HAP-1 (cell line): ENCODE measurements at regions not wholly inside any gene's neighbourhood (a gene's known extent, or its start where the extent isn't known, plus 50 kb on each side); places are given as distances from the start of the nearest gene placed in this dataset.
"Not testable (repeated sequence)": the region's sequence is repeated elsewhere in the genome, so short reads cannot be mapped to it uniquely, and the experiment has no call there.

Experiments
- DNase-seq, 2 experiments: peaks; one replicate each; pipeline ENCODE4 v3.0.0-alpha.2; 2016 to 2020; ENCODE audit warnings: low spot score in 2 of 2
- H3K27me3 ChIP-seq: fragments of 250-450 bp; sonication (Bioruptor Pico); 2 replicates; pipeline ENCODE4 v1.5.1; 2020; ENCODE audit warnings: low read depth, mild to moderate bottlenecking, moderate library complexity
- H3K36me3 ChIP-seq: fragments of 250-450 bp; sonication (Bioruptor Pico); replicated peaks from 2 replicates; pipeline ENCODE4 v1.5.1; 2020; ENCODE audit warnings: mild to moderate bottlenecking
- H3K4me1 ChIP-seq: fragments of 250-450 bp; sonication (Bioruptor Pico); 2 replicates; pipeline ENCODE4 v1.5.1; 2020; ENCODE audit warnings: mild to moderate bottlenecking
- H3K4me3 ChIP-seq: fragments of 250-450 bp; sonication (Bioruptor Pico); 2 replicates; pipeline ENCODE4 v1.5.1; 2020; ENCODE audit warnings: mild to moderate bottlenecking, moderate library complexity
- H3K9me3 ChIP-seq: fragments of 250-450 bp; sonication (Bioruptor Pico); 2 replicates; pipeline ENCODE4 v1.5.1; 2020; ENCODE audit warnings: mild to moderate bottlenecking, moderate library complexity
- in situ Hi-C: fragments of 300-500 bp; cut with MboI; formaldehyde crosslinking; loops from 3 replicates; pipeline ENCODE4 v1.14.3; 2020; ENCODE audit warnings: low sequenced_read_pairs, inconsistent platforms, mixed read lengths

GRCh38 chr3:16687221-16687620 is 82.0 kb upstream of the DAZL start:
- Histone ChIP-seq H3K9me3 (0 out of 2 replicates have a peak, but pooled peaks cover 2% of the 10 kb centered on the region), H3K4me3 (no peak overlapping the region), H3K4me1 (peaks cover 43% of the 10 kb centered on the region), H3K36me3 (peaks cover 51% of the 10 kb centered on the region), H3K27me3 (no peaks in the 10 kb centered on the region)
- in situ Hi-C loops = no loop called here
- peak; percentile 52 to 100 for DNase-seq

GRCh38 chr3:16692486-16693344 is 87.5 kb upstream of the DAZL start:
- Histone ChIP-seq H3K27me3 (no peaks in the 10 kb centered on the region), H3K36me3 (peaks cover 33% of the 10 kb centered on the region), H3K9me3 (no peaks in the 10 kb centered on the region), H3K4me3 (no peak overlapping the region), H3K4me1 (peaks cover 62% of the 10 kb centered on the region)
- DNase-seq = no peak
- in situ Hi-C loops = no loop called here

GRCh38 chr3:16693820-16694219 is 88.6 kb upstream of the DAZL start:
- DNase-seq = no peak
- Histone ChIP-seq H3K9me3 (no peaks in the 10 kb centered on the region), H3K36me3 (peaks cover 33% of the 10 kb centered on the region), H3K4me3 (peak overlapping the region; percentile 46; the same call in 1 of the 2 replicates), H3K4me1 (peaks cover 62% of the 10 kb centered on the region), H3K27me3 (no peaks in the 10 kb centered on the region)
- in situ Hi-C loops = no loop called here

- H3K36me3 ChIP-seq = peaks cover 20% of the 10 kb centered on the region
- in situ Hi-C loops = no loop called here
- H3K4me3 ChIP-seq = peak overlapping the region; percentile 46
- no peaks in the 10 kb centered on the region for H3K27me3 ChIP-seq
- peaks cover 63% of the 10 kb centered on the region for H3K4me1 ChIP-seq
- H3K9me3 ChIP-seq = no peaks in the 10 kb centered on the region
- peak; percentile 63 to 69 for DNase-seq
Measured at GRCh38 chr3:16695710-16696109, 90.5 kb upstream of the DAZL start.

GRCh38 chr3:16697443-16698147 is 92.4 kb upstream of the DAZL start:
- Histone ChIP-seq H3K4me3 (peak overlapping the region; percentile 46), H3K4me1 (peaks cover 62% of the 10 kb centered on the region), H3K27me3 (no peaks in the 10 kb centered on the region), H3K36me3 (peaks cover 3% of the 10 kb centered on the region), H3K9me3 (no peaks in the 10 kb centered on the region)
- peak; percentile 72 to 88 for DNase-seq
- in situ Hi-C loops = no loop called here

GRCh38 chr3:16700651-16701050 is 95.4 kb upstream of the DAZL start:
- in situ Hi-C loops = no loop called here
- no peaks in the 10 kb centered on the region for H3K36me3 ChIP-seq
- no peak overlapping the region for H3K4me3 ChIP-seq
- peaks cover 36% of the 10 kb centered on the region for H3K4me1 ChIP-seq
- H3K27me3 ChIP-seq = no peaks in the 10 kb centered on the region
- H3K9me3 ChIP-seq = no peaks in the 10 kb centered on the region
- no peak for DNase-seq

- Histone ChIP-seq H3K36me3 (no peaks in the 10 kb centered on the region), H3K9me3 (no peaks in the 10 kb centered on the region), H3K4me1 (peaks cover 10% of the 10 kb centered on the region), H3K4me3 (no peak overlapping the region), H3K27me3 (no peaks in the 10 kb centered on the region)
- DNase-seq = no peak
- in situ Hi-C loops = no loop called here
Measured at GRCh38 chr3:16704941-16705340, 99.7 kb upstream of the DAZL start.

GRCh38 chr3:16707260-16707659 is 102.0 kb upstream of the DAZL start:
- Histone ChIP-seq H3K9me3 (peaks cover 3% of the 10 kb centered on the region; the same call in 1 of the 2 replicates), H3K4me3 (no peak overlapping the region), H3K27me3 (no peaks in the 10 kb centered on the region), H3K36me3 (no peaks in the 10 kb centered on the region), H3K4me1 (no peaks in the 10 kb centered on the region)
- no peak for DNase-seq
- in situ Hi-C loops = no loop called here

GRCh38 chr3:16708285-16708684 is 103.1 kb upstream of the DAZL start:
- Histone ChIP-seq H3K9me3 (peaks cover 3% of the 10 kb centered on the region; the same call in 1 of the 2 replicates), H3K4me1 (no peaks in the 10 kb centered on the region), H3K4me3 (no peak overlapping the region), H3K27me3 (no peaks in the 10 kb centered on the region), H3K36me3 (no peaks in the 10 kb centered on the region)
- no peak for DNase-seq
- in situ Hi-C loops = no loop called here

- H3K36me3 ChIP-seq, H3K27me3 ChIP-seq, H3K4me3 ChIP-seq, H3K4me1 ChIP-seq, H3K9me3 ChIP-seq, DNase-seq, in situ Hi-C loops: not testable (repeated sequence)
Measured at GRCh38 chr3:16711691-16712090, 106.5 kb upstream of the DAZL start.

- Histone ChIP-seq H3K27me3 (no peaks in the 10 kb centered on the region), H3K9me3 (peaks cover 3% of the 10 kb centered on the region; the same call in 1 of the 2 replicates), H3K36me3 (no peaks in the 10 kb centered on the region), H3K4me3 (no peak overlapping the region), H3K4me1 (no peaks in the 10 kb centered on the region)
- in situ Hi-C loops = no loop called here
- DNase-seq = no peak
Measured at GRCh38 chr3:16715281-16715680, 110.1 kb upstream of the DAZL start.

GRCh38 chr3:16719426-16719825 is 114.2 kb upstream of the DAZL start:
- no peak for DNase-seq
- Histone ChIP-seq H3K9me3 (no peaks in the 10 kb centered on the region), H3K4me3 (no peak overlapping the region), H3K4me1 (0 out of 2 replicates have a peak, but pooled peaks cover 3% of the 10 kb centered on the region), H3K36me3 (no peaks in the 10 kb centered on the region), H3K27me3 (no peaks in the 10 kb centered on the region)
- in situ Hi-C loops = no loop called here

- H3K4me1 ChIP-seq = 0 out of 2 replicates have a peak, but pooled peaks cover 3% of the 10 kb centered on the region
- in situ Hi-C loops = no loop called here
- H3K27me3 ChIP-seq = no peaks in the 10 kb centered on the region
- DNase-seq = no peak
- no peaks in the 10 kb centered on the region for H3K9me3 ChIP-seq
- no peak overlapping the region for H3K4me3 ChIP-seq
- no peaks in the 10 kb centered on the region for H3K36me3 ChIP-seq
Measured at GRCh38 chr3:16720367-16720940, 115.2 kb upstream of the DAZL start.

- H3K4me3 ChIP-seq = no peak overlapping the region
- 0 out of 2 replicates have a peak, but pooled peaks cover 3% of the 10 kb centered on the region for H3K4me1 ChIP-seq
- in situ Hi-C loops = no loop called here
- no peaks in the 10 kb centered on the region for H3K36me3 ChIP-seq
- H3K27me3 ChIP-seq = no peaks in the 10 kb centered on the region
- no peak for DNase-seq
- H3K9me3 ChIP-seq = peaks cover 9% of the 10 kb centered on the region; the same call in 1 of the 2 replicates
Measured at GRCh38 chr3:16721494-16721893, 116.3 kb upstream of the DAZL start.
